Activated CD4-positive, alpha-beta T cell treated with anti-CD3 and anti-CD28 coated beads, Interleukin-2, amount 50 U/mL, for 16 hours (primary cell): ENCODE measurements at regions not wholly inside any gene's neighbourhood (a gene's known extent, or its start where the extent isn't known, plus 50 kb on each side); places are given as distances from the start of the nearest gene placed in this dataset.

Experiments
- DNase-seq: peaks from one replicate; pipeline ENCODE4 v3.0.0-alpha.2; 2020

GRCh38 chr2:471560-471959, 183.7 kb upstream of the ALKAL2 start:
- DNase-seq = no peak

- no peak for DNase-seq
Observed at GRCh38 chr2:469514-469913, 181.6 kb upstream of the ALKAL2 start.

DNA sequence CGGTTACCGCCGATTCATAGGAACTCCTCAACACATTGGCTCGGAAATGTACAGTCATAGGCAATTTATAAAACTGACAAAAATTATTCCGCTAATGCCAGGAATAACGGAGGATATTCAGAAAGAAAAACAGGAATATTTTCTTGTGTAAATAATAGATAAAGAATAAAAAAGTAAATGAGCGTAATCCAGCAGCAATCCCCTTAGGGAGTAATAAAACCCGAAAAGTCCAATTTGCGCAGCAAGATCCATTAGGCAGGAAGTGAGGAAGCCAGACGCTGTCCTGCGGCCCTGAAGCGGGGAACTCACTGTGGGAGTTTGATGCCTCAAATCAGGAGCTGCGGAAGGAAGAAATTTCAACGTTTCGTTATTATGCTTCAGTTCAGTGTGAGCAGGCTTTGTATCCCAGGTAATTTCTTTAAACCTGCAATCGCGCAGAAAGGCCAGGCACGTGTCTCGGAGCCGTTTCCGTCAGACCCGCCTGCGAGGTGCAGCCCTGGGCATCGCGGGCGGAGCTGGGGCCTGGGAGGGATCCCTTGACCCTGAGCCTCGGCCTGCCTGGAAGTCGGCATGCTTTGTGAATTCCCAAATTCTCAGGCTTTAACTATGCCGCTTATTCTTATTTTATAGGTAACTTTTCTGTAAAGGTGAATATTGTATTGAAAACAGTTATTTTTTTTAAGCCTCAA, 180.9 kb upstream of the ALKAL2 start:
- no peak for DNase-seq

GRCh38 chr2:467892-468647, 180.2 kb upstream of the ALKAL2 start:
- no peak for DNase-seq

DNA sequence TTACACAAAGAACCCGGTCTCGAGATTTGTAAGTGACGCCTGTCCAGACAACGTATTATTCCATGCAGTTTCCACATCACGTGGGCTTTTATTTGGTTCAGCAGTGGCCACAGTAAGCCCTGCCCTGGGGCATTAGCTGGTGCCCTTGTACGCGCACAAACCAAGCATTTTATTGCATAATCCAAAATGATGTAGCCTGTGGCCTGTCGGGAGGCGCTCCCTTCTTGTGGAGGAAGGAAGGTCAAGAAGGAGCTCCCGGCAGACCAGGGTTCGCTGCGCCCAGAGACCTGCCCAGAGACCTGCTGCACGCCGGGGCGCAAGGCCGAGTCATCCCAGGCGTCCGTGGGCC, 179.6 kb upstream of the ALKAL2 start:
- DNase-seq = no peak

DNA sequence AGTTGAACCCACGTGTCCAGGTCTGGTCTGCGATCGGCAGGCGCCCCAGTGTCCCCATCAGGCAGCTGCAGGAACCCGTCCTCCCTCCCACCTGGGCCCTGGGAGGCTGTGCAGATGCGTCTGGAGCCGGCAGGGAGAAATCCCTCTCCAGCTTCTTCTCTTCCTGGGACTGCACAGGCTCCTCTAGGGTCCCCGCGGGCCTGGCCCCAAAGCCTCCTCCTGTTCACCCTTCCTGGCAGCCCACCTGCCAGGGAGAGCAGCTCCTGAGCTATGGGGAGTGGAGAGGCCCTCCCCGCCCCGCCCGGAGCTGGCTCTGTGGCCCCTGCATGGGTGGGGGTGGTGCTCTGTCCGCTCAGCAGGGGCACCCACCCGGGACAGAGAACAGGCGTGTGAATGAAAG, 179.2 kb upstream of the ALKAL2 start:
- no peak for DNase-seq

DNA sequence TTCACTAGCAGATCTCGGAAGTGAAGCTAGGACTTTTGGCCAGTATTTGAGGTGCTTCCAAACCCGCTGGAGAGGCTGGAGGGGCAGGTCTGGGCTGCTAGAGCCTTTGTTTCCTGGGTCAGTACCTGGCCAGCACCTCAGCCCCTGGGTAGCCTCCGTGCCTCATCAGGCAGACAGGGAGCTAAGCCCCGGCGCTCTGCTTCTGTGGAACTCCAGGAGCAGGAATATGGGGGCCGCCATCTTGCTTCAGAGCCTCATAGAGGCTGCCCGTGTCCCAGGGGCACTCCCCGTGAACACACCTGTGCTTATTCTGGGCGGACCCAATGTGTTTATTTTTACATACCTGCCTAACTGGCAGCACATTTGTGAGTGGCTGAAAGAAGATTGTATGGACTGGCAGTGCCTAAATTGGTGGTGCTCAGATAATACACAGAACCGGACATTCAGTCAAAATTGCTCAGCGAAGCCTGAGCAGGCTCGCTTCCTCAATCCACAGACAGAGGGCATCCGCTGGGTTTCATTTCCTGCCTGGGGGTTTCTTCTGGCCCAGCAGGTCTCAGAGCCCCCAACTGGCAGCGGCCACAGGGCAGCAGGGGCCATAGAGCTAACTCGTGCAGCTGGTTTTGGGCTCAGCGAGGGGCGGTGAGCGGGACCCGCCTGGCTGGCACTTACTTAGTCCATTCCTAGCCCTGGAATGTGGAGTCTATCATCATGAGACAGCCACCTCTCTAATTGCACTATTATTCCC, 176.8 kb upstream of the ALKAL2 start:
- no peak for DNase-seq

DNA sequence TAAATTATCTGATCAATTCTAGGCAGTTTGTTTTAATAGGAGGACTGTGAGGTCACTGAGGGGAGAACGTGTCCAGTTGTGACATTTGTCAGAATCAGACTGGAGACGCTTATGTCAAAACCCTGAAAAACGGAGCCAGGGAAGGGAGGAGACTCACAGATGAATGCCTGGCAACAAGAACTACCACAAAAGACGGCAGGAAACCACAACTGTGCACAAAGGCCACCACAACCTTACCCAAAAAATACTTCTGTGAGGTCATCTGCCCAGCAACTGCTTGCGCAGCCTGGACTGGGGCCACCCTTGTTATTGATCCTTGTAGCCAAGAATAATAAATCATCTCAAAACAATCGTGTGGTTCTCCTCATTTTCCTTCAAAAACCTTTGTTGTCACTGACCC, 173.0 kb upstream of the ALKAL2 start:
- peak; percentile 67 for DNase-seq

GRCh38 chr2:459931-460330, 172.0 kb upstream of the ALKAL2 start:
- DNase-seq = no peak

- no peak for DNase-seq
Observed at GRCh38 chr2:458425-458815, 170.5 kb upstream of the ALKAL2 start.

- peak; percentile 27 for DNase-seq
Observed at GRCh38 chr2:457792-458424, 170.0 kb upstream of the ALKAL2 start.

DNA sequence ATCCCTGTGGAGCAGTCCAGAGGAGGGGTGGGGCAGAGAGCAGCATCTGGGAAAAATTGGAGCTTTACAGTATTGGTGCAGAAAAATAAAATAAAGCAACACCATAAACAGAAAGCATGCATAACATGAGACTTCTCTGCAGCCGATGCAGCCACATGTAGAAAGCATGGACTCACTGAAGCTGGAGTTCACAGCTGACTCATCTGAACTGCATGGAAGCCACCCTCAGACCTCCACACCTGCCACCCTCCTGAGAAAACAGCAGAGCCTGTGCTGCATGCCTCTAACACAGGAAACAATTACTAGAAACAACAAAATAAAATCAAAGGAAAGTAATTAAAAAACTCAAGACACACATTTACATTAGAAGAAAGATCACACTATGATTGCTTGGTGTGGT, 169.4 kb upstream of the ALKAL2 start:
- DNase-seq = peak; percentile 14

DNA sequence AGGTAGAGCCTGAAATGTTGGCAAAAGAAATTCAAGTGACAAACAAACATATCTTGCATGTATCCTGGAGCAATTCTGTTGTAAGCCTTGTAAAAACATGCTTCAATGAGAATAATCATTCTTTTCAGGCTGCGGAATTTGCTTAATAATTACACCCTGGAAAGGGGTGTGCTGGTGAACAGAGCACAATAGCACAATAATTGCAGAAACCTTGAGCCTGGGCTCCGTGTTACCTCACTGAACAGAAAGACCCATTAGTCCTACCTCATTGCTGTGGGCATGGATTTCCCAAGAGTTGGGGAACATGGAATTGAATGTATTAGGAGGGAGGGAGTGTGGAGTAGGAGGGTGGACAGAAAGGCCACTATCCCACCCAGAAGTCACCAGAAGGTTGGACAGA, 168.0 kb upstream of the ALKAL2 start:
- DNase-seq = no peak

DNA sequence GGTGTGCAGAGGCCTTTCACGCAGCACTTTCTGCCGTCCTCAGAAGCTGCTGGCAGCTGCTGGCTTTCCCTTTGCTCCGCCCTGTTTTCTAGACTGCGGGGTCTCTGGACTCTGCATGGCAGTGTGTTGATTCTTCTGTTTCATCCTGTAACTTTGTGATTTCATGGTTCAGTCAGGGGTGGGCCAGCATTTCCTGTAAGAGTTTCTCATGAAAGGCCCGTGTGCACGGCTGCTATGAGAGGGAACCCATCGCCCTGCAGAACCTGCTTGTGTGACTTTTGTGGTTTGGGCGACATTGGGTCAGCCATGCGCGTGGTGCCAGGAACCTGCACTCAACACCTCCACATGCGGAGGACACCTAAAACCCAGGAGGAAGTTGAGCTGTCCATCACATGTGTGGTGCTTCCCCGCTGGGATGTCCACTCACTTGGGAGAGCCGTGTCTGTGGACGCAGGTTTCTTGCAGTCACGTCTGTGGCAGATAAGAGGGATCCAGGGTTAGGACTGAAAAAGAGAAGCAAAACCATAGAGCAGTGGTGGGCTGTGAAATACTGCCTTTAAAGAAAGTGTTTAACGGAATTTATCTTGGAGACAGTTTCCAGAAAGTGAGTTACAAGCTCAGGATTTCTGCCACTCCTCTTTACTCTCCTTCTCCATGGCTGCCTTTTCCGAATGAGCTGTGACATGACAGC, 167.3 kb upstream of the ALKAL2 start:
- no peak for DNase-seq

DNA sequence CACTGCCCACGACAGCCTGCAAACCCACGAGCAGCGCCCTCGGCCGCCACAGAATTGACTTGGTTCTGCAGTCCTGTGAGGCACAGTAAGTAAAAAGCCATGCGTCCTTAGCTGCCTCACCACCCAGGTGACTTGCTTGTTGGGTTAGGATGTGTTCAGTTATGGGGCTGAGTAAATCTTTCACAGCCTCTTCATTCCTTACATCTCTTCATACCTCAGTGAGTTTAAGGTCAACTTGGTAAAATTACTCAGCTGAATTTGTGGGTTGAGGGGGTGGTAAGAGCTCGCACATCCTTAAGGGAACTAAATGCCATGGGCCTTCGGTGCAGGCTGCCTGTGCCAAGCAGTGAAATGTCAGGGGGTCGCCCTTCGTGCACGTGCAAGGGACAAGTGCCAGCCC, 165.2 kb upstream of the ALKAL2 start:
- no peak for DNase-seq

- DNase-seq = no peak
Observed at GRCh38 chr2:451495-451894, 163.6 kb upstream of the ALKAL2 start.

DNA sequence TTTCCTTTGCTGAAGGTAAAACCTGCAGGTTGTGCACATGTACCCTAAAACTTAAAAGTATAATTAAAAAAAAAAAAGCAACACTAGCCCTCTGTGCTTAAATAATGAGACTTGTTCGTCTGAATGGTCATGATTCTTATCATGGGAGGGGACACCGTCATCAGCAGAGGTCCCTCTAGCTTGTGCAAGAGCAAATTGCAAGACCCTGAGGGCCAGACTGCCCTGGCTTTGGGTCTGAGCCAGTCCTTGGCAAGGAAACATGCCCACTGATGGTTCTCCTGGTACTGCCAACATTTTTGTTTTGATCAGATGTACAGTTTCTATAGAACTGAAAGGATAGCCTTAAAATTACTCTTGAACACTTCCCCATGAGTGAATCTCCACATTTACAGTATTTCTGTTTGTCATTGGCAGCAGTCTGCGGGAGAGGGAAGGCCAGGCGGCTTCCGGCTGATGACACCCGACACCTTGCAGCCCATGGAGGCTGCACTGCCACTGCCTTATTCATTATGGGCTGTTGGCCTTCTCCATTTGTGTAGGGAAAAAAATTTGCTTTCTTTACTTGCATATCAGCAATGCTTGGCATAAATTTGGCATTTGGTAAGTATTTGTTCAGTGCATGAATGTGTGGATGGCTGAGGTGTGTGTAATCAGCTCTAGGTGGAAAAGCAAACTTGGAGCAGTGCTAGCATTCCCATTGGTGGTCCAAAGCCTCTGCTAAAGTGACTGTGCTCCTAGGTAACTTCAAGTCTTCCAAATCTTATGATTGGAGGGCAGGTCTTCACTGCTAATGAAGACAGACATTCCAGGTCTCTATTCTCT, 161.6 kb upstream of the ALKAL2 start:
- no peak for DNase-seq

GRCh38 chr2:447902-448665, 160.2 kb upstream of the ALKAL2 start:
- no peak for DNase-seq

GRCh38 chr2:446963-447530, 159.2 kb upstream of the ALKAL2 start:
- no peak for DNase-seq

GRCh38 chr2:446303-446874, 158.5 kb upstream of the ALKAL2 start:
- DNase-seq = no peak

DNA sequence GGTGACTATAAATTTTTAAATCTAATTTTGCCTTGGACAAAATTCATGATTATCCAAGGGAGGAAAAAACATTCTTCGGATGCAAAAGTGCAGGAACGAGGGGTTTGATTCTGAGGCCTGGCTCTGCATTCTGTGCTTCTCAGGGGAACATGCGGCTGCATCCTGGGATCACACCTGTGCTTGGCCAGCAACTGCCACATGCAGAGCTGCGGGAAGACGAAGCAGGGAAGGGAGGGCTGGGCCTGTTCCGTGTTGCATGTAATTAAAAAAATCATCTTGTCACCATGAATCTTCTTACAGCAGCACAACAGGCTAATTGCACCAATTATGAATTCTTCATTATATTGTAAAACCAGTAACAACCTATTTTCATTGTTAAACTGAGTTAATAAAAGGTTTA, 158.0 kb upstream of the ALKAL2 start:
- DNase-seq = no peak
